K562 (cell line): ENCODE measurements at regions not wholly inside any gene's neighbourhood (a gene's known extent, or its start where the extent isn't known, plus 50 kb on each side); places are given as distances from the start of the nearest gene placed in this dataset.

Experiments used
- ATAC-seq: fragments of 200-7000 bp; cut with Tn5 transposase; 3 replicates; pipeline ENCODE4 v1.9.1; 2020; ENCODE audit warnings: moderate library complexity
- BruUV-seq: library from RNA; stranded (reverse); fragments of 400-500 nt; replicated peaks from 2 replicates; lab custom pipeline; 2021; lab: Mats Ljungman, UMichigan
- CTCF ChIA-PET: fragments of 300-600 bp; formaldehyde crosslinking; extraction: SDS; loops from one replicate; lab custom pipeline; 2021; ENCODE audit warnings: low intra/inter-chr PET ratio; lab: Yijun Ruan, JAX
- POLR2A ChIA-PET: fragments of 300-600, 350-650 bp; sonication (Branson Sonifier 250); formaldehyde crosslinking; extraction: SDS; loops from one replicate; lab custom pipeline; 2021; ENCODE audit warnings: antibody characterized with exemption, inconsistent platforms; lab: Yijun Ruan, JAX
- DNase-seq, 4 experiments: peaks; one replicate each; pipeline versions ENCODE4 v3.0.0 to v3.0.0-alpha.2; 2011 to 2018; ENCODE audit warnings: low spot score in 3 of 4, mixed read lengths in 3 of 4; ENCODE audit errors: extremely low read depth in 1 of 4
- FAIRE-seq: peaks from 2 replicates; lab custom pipeline; 2011; peaks lifted over from hg19 to GRCh38; lab: Jason Lieb, UNC
- H2AFZ ChIP-seq: 2 replicates; pipeline ENCODE4 v1.6.0; 2011; ENCODE audit warnings: low read depth, low read length, control low read depth, inconsistent platforms
- H3K27ac ChIP-seq: fragments of 200-600 bp; 3 replicates; pipeline ENCODE4 v1.8.0; 2011; ENCODE audit warnings: low read depth, mild to moderate bottlenecking, control low read depth, inconsistent platforms, low read length, moderate library complexity, mixed read lengths; ENCODE audit errors: extremely low read depth
- H3K27me3 ChIP-seq, 2 experiments: fragments of 300-600 bp in 1 of 2; 2 replicates in 1 of 2; 3 replicates in 1 of 2; pipeline versions ENCODE4 v1.6.0 to v1.8.0; 2011; ENCODE audit warnings: inconsistent platforms in 2 of 2, low read length in 2 of 2, mild to moderate bottlenecking in 1 of 2, mixed read lengths in 1 of 2, moderate library complexity in 1 of 2; ENCODE audit not compliant: control insufficient read depth in 2 of 2, insufficient read depth in 2 of 2
- H3K36me3 ChIP-seq: fragments of 300-600 bp; 3 replicates; pipeline ENCODE4 v1.8.0; 2011; ENCODE audit warnings: mild to moderate bottlenecking, low read length, inconsistent platforms; ENCODE audit not compliant: control insufficient read depth, insufficient read depth
- H3K4me1 ChIP-seq, 2 experiments: fragments of 200-600 bp in 1 of 2; replicated peaks in 1 of 2; 2 replicates in 1 of 2; 3 replicates in 1 of 2; pipeline versions ENCODE4 v1.5.1 to v1.8.0; 2011; ENCODE audit warnings: inconsistent platforms in 2 of 2, low read length in 2 of 2, mild to moderate bottlenecking in 1 of 2, mixed read lengths in 1 of 2, moderate library complexity in 1 of 2; ENCODE audit not compliant: control insufficient read depth in 2 of 2, insufficient read depth in 2 of 2
- H3K4me2 ChIP-seq: 2 replicates; pipeline ENCODE4 v1.6.1; 2011; ENCODE audit warnings: low read length, control low read depth, inconsistent platforms, mixed read lengths; ENCODE audit not compliant: insufficient read depth
- H3K4me3 ChIP-seq: fragments of 200-600 bp; sonication (generic), shearing (Covaris generic); 2 replicates; pipeline ENCODE4 v1.5.1; 2016; ENCODE audit warnings: control low read depth, inconsistent platforms
- H3K79me2 ChIP-seq: fragments of 200-600 bp; 3 replicates; pipeline ENCODE4 v1.8.0; 2011; ENCODE audit warnings: low read length, inconsistent platforms; ENCODE audit not compliant: control insufficient read depth, insufficient read depth
- H3K9ac ChIP-seq, 2 experiments: 2 replicates each; pipeline versions ENCODE4 v1.6.0 to v1.6.1; 2011; ENCODE audit warnings: low read depth in 2 of 2, low read length in 2 of 2, control low read depth in 1 of 2, inconsistent platforms in 1 of 2, mild to moderate bottlenecking in 1 of 2, mixed read lengths in 1 of 2; ENCODE audit not compliant: insufficient read depth in 1 of 2
- H3K9me1 ChIP-seq: one replicate; pipeline ENCODE4 v1.6.0; 2011; ENCODE audit warnings: inconsistent platforms, mild to moderate bottlenecking, low read length, moderate library complexity; ENCODE audit not compliant: control insufficient read depth, insufficient read depth
- H3K9me3 ChIP-seq: replicated peaks from 2 replicates; pipeline ENCODE4 v1.5.1; 2011; ENCODE audit warnings: low read depth, low read length, inconsistent platforms; ENCODE audit not compliant: control insufficient read depth, insufficient read depth
- H4K20me1 ChIP-seq: replicated peaks from 2 replicates; pipeline ENCODE4 v1.6.1; 2011; ENCODE audit warnings: low read length, inconsistent platforms, mixed read lengths; ENCODE audit not compliant: control insufficient read depth, insufficient read depth
- DIDO1 ChIP-seq: fragments of 450-650 bp; IDR thresholded peaks from 2 replicates; pipeline ENCODE4 v1.6.1; 2016; ENCODE audit warnings: low read depth, missing biosample characterization, missing genetic modification characterization
- E2F6 ChIP-seq, 2 experiments: IDR thresholded peaks; 2 replicates each; pipeline ENCODE4 v1.6.1; 2011; ENCODE audit warnings: borderline replicate concordance in 1 of 2, control low read depth in 1 of 2, low read depth in 1 of 2, low read length in 1 of 2, mild to moderate bottlenecking in 1 of 2, mixed read lengths in 1 of 2, moderate library complexity in 1 of 2; ENCODE audit not compliant: insufficient read depth in 1 of 2, insufficient read length in 1 of 2, poor library complexity in 1 of 2, severe bottlenecking in 1 of 2; ENCODE audit errors: extremely low read depth in 1 of 2
- ELF1 ChIP-seq: fragments of 200-800 bp; sonication (Bioruptor generic); IDR thresholded peaks from 2 replicates; pipeline ENCODE4 v1.6.1; 2016; ENCODE audit warnings: missing genetic modification characterization, missing compliant biosample characterization
- FOXO4 ChIP-seq: fragments of 450-650 bp; formaldehyde crosslinking; IDR thresholded peaks from 2 replicates; pipeline ENCODE4 v1.4.0; 2020; ENCODE audit warnings: mild to moderate bottlenecking, moderate library complexity
- RUNX1 ChIP-seq: sonication (generic); IDR thresholded peaks from 2 replicates; pipeline ENCODE4 v1.6.1; 2016; ENCODE audit warnings: antibody characterized with exemption, low read depth
- SNAPC5 ChIP-seq: fragments of 250-450 bp; sonication (Bioruptor Pico); IDR thresholded peaks from 2 replicates; pipeline ENCODE4 v1.8.0; 2021; ENCODE audit warnings: moderate library complexity, mild to moderate bottlenecking, inconsistent platforms
- ZBTB12 ChIP-seq: fragments of 250-450 bp; sonication (Bioruptor Pico); IDR thresholded peaks from 2 replicates; pipeline ENCODE4 v1.4.0; 2020
- ZBTB8A ChIP-seq: fragments of 450-650 bp; IDR thresholded peaks from 2 replicates; pipeline ENCODE4 v1.6.1; 2018; ENCODE audit warnings: mild to moderate bottlenecking, moderate library complexity; ENCODE audit not compliant: partially characterized antibody
- ZKSCAN8 ChIP-seq: fragments of 200-800 bp; sonication (Bioruptor generic); IDR thresholded peaks from 2 replicates; pipeline ENCODE4 v1.6.1; 2016; ENCODE audit warnings: missing genetic modification characterization, missing compliant biosample characterization
- WGBS: fragments of 100-300 bp; shearing (Covaris generic); methylation state at CpG from one replicate; pipeline ENCODE4 v1.1.6; 2016; ENCODE audit warnings: low coverage, mixed read lengths; ENCODE audit not compliant: insufficient coverage; ENCODE audit errors: missing lambda C conversion rate; 5-methylcytosine and 5-hydroxymethylcytosine counted together
- in situ Hi-C: fragments of 300-500 bp; cut with MboI; formaldehyde crosslinking; loops from 4 replicates; pipeline ENCODE4 v1.15.0; 2018; ENCODE audit warnings: inconsistent platforms, mixed read lengths
- intact Hi-C: fragments of 100-400 bp; cut with micrococcal nuclease; formaldehyde crosslinking; loops from 2 replicates; pipeline ENCODE4 v1.14.2; 2022

GRCh38 chr13:106056851-106057250 is 478.6 kb downstream of the EFNB2 start (continued):
- TF ChIP-seq ZBTB12 (CRISPR knock-in tag) = no peak
- TF ChIP-seq SNAPC5 (CRISPR knock-in tag) = no peak
- TF ChIP-seq RUNX1 = no peak
- TF ChIP-seq ZKSCAN8 = no peak
- no peak for TF ChIP-seq E2F6 (IDR thresholded peaks at IDR 0.05; ENCODE audit: borderline replicate concordance in 1 of 2, extremely low read depth in 1 of 2, insufficient read depth in 1 of 2, insufficient read length in 1 of 2, low read depth in 1 of 2, low read length in 1 of 2, poor library complexity in 1 of 2, severe bottlenecking in 1 of 2)
- TF ChIP-seq ELF1 (tag) = no peak

- intact Hi-C loops = no loop called here
- TF ChIP-seq DIDO1 (tag) = no peak
- no peak for TF ChIP-seq ZBTB8A
- TF ChIP-seq FOXO4 = no peak
- H3K4me2 ChIP-seq = no peak overlapping the region
- FAIRE-seq = no peak
- WGBS = 0% methylated on average over 8 of the region's 8 CpGs
- no peaks in the 10 kb centered on the region for H3K4me1 ChIP-seq
- POLR2A ChIA-PET = no interaction called here
- no peaks in the 10 kb centered on the region for H3K36me3 ChIP-seq
- H3K27me3 ChIP-seq = no peaks in the 10 kb centered on the region
- no peak overlapping the region for H2AFZ ChIP-seq
- no peaks in the 10 kb centered on the region for H3K9me3 ChIP-seq
- H3K9ac ChIP-seq = no peak overlapping the region
- no peak for DNase-seq
- H3K79me2 ChIP-seq = no peaks in the 10 kb centered on the region
- H3K9me1 ChIP-seq = no peaks in the 10 kb centered on the region
- H3K27ac ChIP-seq = no peak overlapping the region
- no peaks in the 10 kb centered on the region for H4K20me1 ChIP-seq
- in situ Hi-C loops = no loop called here
- CTCF ChIA-PET = no interaction called here
- no TSS peak for BruUV-seq
- no peak overlapping the region for H3K4me3 ChIP-seq
- ATAC-seq = no peak
Observed at GRCh38 chr13:106052200-106052767, 483.2 kb downstream of the EFNB2 start.
